Testis (tissue), 2 donors: ENCODE measurements at regions not wholly inside any gene's neighbourhood (a gene's known extent, or its start where the extent isn't known, plus 50 kb on each side); places are given as distances from the start of the nearest gene placed in this dataset.

Experiments used
- POLR2A ChIP-seq: fragments of 450-650 bp; IDR thresholded peaks from one replicate; pipeline ENCODE4 v1.6.1; 2017; ENCODE audit warnings: antibody characterized with exemption, mild to moderate bottlenecking, moderate library complexity
- TF ChIP-seq, protein P1 (sequence below), 3 experiments: fragments of 450-650 bp in 2 of 3; fragments of 200-600 bp in 1 of 3; sonication (generic) in 1 of 3; IDR thresholded peaks; one replicate each; pipeline ENCODE4 v1.5.1; 2016 to 2019; ENCODE audit warnings: antibody characterized with exemption in 3 of 3, mild to moderate bottlenecking in 2 of 3, moderate library complexity in 1 of 3

DNA sequence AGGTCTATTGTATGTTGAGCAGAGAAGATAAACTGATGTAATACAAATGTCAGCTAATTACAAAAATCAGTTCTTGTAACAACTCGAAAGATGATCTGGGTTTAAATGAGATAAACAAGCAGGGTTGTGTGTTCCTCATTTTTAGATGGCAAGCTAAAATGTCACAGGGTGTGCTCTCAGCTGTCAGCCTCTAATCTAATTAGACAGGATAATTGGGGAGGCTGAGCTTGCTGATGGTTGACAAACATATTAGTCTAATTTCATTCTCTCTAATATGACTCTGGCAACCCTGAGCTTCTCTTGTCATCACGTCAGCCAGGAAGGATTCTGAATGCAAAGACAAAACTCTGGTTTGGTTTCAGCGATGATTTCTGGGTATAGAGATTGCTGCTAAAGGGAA lies 335.3 kb upstream of the KAZN start:
- TF ChIP-seq, protein P1, sequence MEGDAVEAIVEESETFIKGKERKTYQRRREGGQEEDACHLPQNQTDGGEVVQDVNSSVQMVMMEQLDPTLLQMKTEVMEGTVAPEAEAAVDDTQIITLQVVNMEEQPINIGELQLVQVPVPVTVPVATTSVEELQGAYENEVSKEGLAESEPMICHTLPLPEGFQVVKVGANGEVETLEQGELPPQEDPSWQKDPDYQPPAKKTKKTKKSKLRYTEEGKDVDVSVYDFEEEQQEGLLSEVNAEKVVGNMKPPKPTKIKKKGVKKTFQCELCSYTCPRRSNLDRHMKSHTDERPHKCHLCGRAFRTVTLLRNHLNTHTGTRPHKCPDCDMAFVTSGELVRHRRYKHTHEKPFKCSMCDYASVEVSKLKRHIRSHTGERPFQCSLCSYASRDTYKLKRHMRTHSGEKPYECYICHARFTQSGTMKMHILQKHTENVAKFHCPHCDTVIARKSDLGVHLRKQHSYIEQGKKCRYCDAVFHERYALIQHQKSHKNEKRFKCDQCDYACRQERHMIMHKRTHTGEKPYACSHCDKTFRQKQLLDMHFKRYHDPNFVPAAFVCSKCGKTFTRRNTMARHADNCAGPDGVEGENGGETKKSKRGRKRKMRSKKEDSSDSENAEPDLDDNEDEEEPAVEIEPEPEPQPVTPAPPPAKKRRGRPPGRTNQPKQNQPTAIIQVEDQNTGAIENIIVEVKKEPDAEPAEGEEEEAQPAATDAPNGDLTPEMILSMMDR (IDR thresholded peaks at IDR 0.05), result no peak
- TF ChIP-seq POLR2A, result no peak
